ENCODE measurements at regions not wholly inside any gene's neighbourhood (a gene's known extent, or its start where the extent isn't known, plus 50 kb on each side); places are given as distances from the start of the nearest gene placed in this dataset.

DNA sequence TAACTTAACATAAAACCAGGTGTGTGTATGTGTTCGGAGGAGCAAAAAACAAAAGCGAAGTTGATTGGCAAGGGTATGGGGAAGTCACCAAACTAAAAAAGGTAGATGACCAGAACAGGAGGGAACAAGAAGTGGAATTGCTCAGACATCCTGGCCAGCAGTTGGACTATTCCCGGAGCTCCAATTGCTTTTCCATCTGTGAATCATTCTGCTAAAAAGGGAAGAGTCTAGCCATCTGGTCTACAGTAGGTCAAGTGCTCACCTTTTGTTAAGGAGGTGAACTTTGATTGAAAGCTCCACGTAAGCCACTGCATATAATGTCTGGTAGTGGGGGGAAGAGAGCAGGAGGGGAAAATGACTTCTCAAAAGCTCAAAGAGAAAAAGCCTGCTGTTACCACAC, 50.0 kb upstream of the BET1 start:
- no peak overlapping the region for H3K4me3 ChIP-seq
- no peak for TF ChIP-seq EP300 (IDR thresholded peaks at IDR 0.05)
- no peak for TF ChIP-seq POLR2A (IDR thresholded peaks at IDR 0.05)
- no peaks in the 10 kb centered on the region for H3K4me1 ChIP-seq
- no peaks in the 10 kb centered on the region for H3K36me3 ChIP-seq
- no peaks in the 10 kb centered on the region for H3K27me3 ChIP-seq
- WGBS, 2 donors (ENCODE audit: low coverage in 1 of 2): 33 to 52% methylated on average over 4 of the region's 4 CpGs
- no peak overlapping the region for H3K27ac ChIP-seq
- no peaks in the 10 kb centered on the region for H3K9me3 ChIP-seq
- ATAC-seq: no peak

DNA sequence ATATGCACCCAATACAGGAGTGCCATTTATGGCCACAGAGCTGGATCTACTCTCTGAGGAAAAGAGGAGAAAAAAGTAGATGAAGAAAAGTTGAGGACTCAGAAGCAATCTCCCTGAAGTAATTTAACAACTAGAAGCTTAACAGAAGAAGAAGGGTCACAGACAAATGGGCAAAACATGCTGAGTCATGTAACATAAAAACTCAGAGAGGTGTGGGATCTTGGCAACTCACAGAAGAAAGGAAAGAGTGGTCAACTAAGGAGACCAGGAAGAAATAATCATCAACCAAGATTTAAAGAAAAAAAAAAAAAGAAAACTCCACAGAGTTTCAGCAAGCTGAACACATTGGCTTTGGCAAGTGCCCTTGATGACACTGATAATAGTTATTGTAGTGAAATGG, 51.8 kb upstream of the BET1 start:
- no peak overlapping the region for H3K4me3 ChIP-seq
- no peak for ATAC-seq

DNA sequence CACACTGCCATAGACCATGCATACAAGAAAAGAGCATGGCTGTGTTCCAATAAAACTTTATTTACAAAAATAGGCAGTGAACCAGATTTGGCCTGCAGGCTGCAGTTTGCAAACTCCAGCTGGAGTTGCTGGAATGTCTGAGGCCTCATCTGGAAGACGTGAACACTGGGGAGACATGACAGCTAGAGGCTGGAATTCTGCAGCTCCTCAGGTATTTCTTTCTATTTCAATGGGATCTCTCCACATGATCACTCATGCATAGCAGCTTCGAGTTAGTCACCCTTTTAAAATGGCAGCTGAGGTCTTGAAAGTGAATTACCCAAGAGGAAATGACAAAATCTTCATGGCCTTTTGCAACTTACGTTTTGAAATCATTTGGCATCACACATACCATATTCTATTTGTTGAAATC, 52.6 kb upstream of the BET1 start:
- H3K27ac ChIP-seq: no peak overlapping the region
- no peak for ATAC-seq
- 5 to 44% methylated on average over 2 to 3 of the region's 3 CpGs for WGBS, 2 donors (ENCODE audit: low coverage in 1 of 2)

More for the DNA sequence above, 51.8 kb upstream of the BET1 start:
- Histone ChIP-seq H3K27ac (no peak overlapping the region), H3K9me3 (no peaks in the 10 kb centered on the region), H3K36me3 (no peaks in the 10 kb centered on the region), H3K27me3 (peaks cover 11% of the 10 kb centered on the region), H3K4me1 (no peaks in the 10 kb centered on the region)
- TF ChIP-seq POLR2AphosphoS5 (IDR thresholded peaks at IDR 0.05): no peak
- TF ChIP-seq EP300 (IDR thresholded peaks at IDR 0.05): no peak
- TF ChIP-seq, protein P1, sequence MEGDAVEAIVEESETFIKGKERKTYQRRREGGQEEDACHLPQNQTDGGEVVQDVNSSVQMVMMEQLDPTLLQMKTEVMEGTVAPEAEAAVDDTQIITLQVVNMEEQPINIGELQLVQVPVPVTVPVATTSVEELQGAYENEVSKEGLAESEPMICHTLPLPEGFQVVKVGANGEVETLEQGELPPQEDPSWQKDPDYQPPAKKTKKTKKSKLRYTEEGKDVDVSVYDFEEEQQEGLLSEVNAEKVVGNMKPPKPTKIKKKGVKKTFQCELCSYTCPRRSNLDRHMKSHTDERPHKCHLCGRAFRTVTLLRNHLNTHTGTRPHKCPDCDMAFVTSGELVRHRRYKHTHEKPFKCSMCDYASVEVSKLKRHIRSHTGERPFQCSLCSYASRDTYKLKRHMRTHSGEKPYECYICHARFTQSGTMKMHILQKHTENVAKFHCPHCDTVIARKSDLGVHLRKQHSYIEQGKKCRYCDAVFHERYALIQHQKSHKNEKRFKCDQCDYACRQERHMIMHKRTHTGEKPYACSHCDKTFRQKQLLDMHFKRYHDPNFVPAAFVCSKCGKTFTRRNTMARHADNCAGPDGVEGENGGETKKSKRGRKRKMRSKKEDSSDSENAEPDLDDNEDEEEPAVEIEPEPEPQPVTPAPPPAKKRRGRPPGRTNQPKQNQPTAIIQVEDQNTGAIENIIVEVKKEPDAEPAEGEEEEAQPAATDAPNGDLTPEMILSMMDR (IDR thresholded peaks at IDR 0.05): no peak
- TF ChIP-seq POLR2A (IDR thresholded peaks at IDR 0.05): no peak

DNA sequence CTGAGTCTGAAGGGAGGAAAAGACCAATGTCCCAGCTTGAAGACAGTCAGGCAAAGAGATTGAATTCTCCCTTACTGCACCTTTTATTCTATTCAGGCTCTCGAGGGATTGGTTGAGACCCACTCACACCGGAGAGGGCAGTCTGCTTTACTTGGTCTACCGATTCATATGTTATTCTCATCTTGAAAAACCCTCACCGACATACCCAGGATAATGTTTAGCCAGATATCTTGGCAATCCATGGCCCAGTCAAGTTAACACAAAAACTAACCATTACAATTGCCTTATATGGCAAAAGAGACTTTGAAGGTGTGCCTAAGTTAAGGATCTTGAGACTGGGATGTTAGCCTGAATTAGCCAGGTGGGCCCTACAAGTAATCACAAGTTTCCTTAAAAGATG, 53.8 kb upstream of the BET1 start:
- H3K4me1 ChIP-seq: no peaks in the 10 kb centered on the region
- TF ChIP-seq, protein P1 (IDR thresholded peaks at IDR 0.05): no peak
- TF ChIP-seq POLR2AphosphoS5 (IDR thresholded peaks at IDR 0.05) (no peak), POLR2A (IDR thresholded peaks at IDR 0.05) (no peak), EP300 (IDR thresholded peaks at IDR 0.05) (no peak)
- ATAC-seq: no peak
- 95 to 100% methylated on average over 3 to 4 of the region's 4 CpGs for WGBS, 2 donors (ENCODE audit: low coverage in 1 of 2)
- H3K36me3 ChIP-seq: no peaks in the 10 kb centered on the region
- H3K4me3 ChIP-seq: no peak overlapping the region
- no peaks in the 10 kb centered on the region for H3K9me3 ChIP-seq
- peaks cover 25% of the 10 kb centered on the region for H3K27me3 ChIP-seq
- H3K27ac ChIP-seq: no peak overlapping the region

More for the DNA sequence above, 52.6 kb upstream of the BET1 start:
- no peak overlapping the region for H3K4me3 ChIP-seq
- no peaks in the 10 kb centered on the region for H3K9me3 ChIP-seq
- H3K27me3 ChIP-seq: peaks cover 17% of the 10 kb centered on the region
- TF ChIP-seq POLR2AphosphoS5 (IDR thresholded peaks at IDR 0.05) (no peak), EP300 (IDR thresholded peaks at IDR 0.05) (no peak), POLR2A (IDR thresholded peaks at IDR 0.05) (no peak)
- TF ChIP-seq, protein P1 (IDR thresholded peaks at IDR 0.05): no peak
- no peaks in the 10 kb centered on the region for H3K36me3 ChIP-seq
- H3K4me1 ChIP-seq: no peaks in the 10 kb centered on the region

DNA sequence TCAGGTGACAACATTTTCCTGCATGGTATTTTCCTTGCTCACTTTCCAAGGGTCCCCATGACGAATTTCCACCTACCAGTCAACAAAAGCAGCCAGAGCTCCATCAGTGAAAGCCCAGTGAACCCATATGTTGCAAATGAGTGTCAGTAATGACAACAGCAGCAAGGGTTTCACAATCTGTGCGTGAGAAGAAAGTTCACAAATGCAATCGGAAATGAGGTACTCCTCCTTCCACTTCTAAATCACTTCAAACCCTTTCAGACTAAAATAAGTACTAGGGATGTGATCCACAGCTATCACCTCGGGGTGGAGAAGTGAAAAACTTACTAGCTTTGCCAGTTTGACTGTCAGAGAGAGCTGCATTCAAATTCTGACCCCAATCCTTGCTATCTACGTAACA, 55.6 kb upstream of the BET1 start:
- Histone ChIP-seq H3K27me3 (peaks cover 25% of the 10 kb centered on the region), H3K4me3 (no peak overlapping the region), H3K36me3 (no peaks in the 10 kb centered on the region), H3K27ac (no peak overlapping the region), H3K4me1 (no peaks in the 10 kb centered on the region), H3K9me3 (no peaks in the 10 kb centered on the region)
- WGBS, 2 donors (ENCODE audit: low coverage in 1 of 2): 41 to 60% methylated on average over 3 to 4 of the region's 5 CpGs
- ATAC-seq: no peak
- TF ChIP-seq, protein P1 (IDR thresholded peaks at IDR 0.05): no peak
- TF ChIP-seq POLR2AphosphoS5 (IDR thresholded peaks at IDR 0.05): no peak
- TF ChIP-seq POLR2A (IDR thresholded peaks at IDR 0.05): no peak
- no peak for TF ChIP-seq EP300 (IDR thresholded peaks at IDR 0.05)
